ENCODE measurements at regions not wholly inside any gene's neighbourhood (a gene's known extent, or its start where the extent isn't known, plus 50 kb on each side); places are given as distances from the start of the nearest gene placed in this dataset.
A peak's percentile ranks its signal among the peaks of the same experiment; 100 is the strongest.
"Not testable (repeated sequence)": the region's sequence is repeated elsewhere in the genome, so short reads cannot be mapped to it uniquely, and the experiment has no call there.

DNA sequence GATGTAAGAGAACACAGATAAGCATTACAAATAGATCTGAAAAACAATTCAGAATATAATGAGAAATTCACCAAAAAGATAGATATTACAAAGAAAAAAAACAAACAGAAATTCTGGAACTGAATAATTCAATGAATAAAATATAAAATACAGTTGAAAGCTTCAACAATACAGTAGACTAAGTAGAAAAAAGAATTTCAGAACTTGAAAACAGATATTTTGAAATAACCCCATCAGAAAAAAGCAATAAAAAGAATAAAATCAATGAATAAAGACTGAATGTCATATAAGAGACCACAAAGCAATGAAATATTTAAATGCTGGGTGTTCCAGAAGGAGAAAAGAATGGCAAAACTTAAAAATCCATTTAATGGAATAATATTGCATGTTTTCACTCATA is 611.4 kb upstream of the GHITM start:
- DNase-seq, result no peak

DNA sequence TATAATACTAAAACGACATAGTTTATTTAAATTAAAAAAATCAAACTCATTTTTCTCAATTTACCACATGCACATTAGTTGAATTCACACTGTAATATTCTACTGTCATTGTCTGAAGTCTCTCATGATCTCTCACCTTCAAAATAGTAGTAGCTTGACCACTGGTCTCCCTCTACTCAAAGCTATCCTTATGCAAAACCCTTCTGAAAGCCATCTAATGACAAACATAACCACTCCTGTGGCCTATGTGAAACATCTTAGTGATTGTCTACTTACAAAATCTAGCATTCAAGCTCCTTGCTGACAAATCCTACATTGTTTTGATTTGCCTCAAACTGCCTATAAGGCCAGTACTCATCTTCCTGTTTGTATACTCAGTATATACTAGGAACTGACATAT is 606.0 kb upstream of the GHITM start:
- DNase-seq, result no peak

DNA sequence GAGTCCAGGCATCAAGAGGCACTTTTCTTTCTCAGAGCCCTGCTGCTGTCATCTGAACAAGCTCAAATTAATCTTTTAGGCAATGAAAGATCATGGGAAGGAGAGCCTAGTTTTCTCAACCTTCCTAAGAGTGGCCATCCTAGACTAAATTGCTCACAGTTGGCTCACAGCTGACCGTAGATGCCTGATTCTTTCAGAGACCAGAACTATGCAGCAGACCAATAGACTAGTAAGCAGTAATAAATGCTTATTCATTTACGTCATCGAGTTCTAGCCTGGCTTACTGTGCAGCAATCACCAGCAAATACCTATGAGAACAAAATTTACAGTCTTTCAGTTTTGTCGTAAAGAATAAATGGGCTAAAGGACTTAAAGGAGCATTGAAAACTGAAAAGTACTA is 602.9 kb upstream of the GHITM start:
- DNase-seq, result no peak

DNA sequence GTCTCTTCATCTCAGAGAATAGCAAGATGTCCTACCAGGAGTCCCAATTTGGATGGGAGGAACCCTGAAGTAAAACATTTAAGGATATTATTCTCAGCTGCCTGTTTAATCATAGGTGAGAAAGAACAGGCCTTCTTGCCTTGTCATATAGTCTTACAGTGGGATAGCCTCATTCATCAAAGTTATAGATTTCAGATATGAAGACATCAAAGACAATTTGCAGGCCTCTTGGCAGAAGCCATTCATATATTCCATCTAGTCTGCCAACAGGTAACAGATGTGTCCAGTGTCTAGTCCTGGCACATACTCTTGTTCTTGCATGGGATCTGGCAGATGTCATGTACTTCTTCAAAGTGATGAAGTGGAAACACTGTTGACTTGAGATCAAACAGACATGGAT is 601.3 kb upstream of the GHITM start:
- DNase-seq, result no peak

DNA sequence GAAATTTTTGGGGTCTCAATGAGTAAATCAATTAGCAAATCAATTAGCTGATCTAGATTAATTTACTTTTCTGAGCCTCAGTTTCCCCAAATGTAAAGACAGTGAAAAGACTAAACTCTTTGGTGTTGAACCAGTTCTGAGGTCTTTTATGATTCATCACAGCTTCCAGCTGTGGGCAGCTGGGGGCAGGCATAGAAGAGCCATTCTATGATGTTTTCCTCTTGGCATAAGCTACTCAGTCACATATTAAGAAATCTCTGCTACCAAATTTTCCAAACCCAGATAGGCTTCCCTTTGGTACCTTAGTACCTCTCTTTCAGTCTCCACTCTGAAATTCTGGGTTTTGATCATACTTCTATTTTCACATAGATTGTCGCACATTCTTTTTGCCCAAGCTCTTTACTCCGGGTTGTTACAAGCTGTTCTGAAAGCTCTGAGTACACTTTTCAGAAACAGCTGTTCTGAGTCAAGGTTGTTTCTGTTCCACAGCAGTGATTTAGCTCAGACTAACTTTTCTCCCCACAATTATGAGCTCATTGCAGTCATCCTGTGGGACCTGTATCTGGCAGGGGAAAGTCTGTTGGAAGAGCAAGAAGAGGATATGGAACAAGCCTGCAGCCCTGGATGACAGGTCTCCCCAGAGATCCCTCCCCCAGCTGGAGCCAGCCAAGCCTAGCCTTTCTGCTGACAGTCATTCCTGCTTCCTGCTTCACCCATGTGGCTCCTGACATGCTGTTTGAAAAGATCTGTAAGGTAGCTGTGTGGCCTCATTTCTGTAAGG is 599.6 kb upstream of the GHITM start:
- no peak for DNase-seq

- DNase-seq, result no peak
These were observed 598.3 kb upstream of the GHITM start for GRCh38 chr10:83541046-83541445.

GRCh38 chr10:83542774-83543411 is 596.4 kb upstream of the GHITM start:
- DNase-seq, result peak; percentile 82 to 85

DNA sequence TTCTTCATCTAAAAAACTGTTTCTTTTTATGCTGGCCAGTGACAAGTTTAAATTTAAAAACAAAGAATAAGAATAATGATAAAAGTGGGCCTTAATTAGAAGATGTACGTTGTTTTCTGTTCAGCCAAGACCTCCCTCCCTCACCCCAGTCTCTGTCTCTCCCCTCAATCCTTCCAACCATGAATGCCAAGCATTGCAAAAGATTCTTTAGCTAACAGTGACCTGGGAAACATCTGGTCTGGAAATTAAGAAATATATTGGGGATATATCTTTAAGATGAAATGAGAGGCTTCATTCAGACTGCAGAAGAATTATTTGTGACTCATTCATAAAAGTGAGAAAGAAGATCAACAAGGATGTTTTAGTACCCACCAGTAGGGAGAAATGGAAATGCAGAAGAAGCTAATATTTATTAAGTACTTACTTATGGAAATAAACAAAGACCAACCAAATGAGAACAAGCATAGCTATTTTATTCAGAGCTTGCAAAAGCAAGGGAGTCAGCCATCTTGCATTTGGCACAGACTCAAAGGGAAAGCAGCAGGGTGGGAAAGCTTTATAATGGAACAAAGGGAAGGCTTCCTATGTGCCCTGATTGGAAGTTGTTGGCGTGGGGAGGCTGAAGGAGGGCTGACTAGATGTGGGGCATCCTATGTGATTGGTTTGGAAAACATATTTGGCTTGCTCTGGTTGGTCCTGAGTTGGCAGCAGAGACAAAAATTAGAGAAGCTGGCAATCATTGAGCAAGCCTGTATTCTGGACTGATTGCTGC is 595.4 kb upstream of the GHITM start:
- no peak for DNase-seq

- peak; percentile 57 to 77 for DNase-seq
These were observed 593.4 kb upstream of the GHITM start for GRCh38 chr10:83545901-83546391.

- not testable (repeated sequence) for DNase-seq
These were observed 588.1 kb upstream of the GHITM start for GRCh38 chr10:83551190-83551589.

GRCh38 chr10:83553366-83553765 is 585.9 kb upstream of the GHITM start:
- no peak for DNase-seq

DNA sequence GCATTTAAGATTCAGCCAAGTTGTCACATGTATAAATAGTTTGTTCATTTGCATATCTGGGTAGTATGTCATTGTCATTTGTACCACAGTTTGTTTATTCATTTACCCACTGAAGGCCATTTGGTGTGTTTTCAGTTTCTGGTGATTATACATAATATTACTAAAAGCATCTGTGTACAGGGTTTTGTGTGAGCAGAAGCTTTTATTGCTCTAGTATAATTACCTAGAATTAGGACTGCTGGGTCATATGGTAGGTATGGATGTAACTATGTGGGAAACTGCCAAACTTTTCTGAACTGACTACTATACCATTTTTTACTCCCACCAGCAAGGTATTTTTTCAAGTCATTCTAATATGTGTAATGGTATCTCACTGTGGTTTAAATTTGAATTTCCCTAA is 584.0 kb upstream of the GHITM start:
- no peak for DNase-seq

GRCh38 chr10:83562381-83562780 is 576.9 kb upstream of the GHITM start:
- no peak for DNase-seq

- DNase-seq, result no peak
These were observed 574.3 kb upstream of the GHITM start for GRCh38 chr10:83564889-83565588.

- DNase-seq, result no peak
These were observed 567.3 kb upstream of the GHITM start for GRCh38 chr10:83572036-83572435.

DNA sequence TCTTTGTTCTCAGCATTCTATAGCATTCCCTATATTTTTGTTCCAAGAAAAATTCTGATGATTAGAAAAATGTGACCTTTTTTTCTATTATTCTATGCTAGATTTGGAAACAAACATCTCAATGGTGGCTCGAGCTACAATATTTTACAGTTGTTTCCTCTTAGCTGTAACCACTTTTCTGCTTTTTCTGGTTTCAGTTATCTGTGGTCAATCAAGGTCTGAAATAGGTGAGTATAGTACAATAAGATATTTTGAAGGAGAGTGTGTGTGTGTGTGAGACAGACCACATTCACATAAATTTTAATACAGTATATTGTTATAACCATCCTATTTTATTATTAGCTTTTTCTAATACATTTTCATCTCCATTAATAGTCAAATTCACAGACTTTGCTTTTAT is 564.5 kb upstream of the GHITM start:
- DNase-seq, result no peak

GRCh38 chr10:83577421-83577820 is 561.9 kb upstream of the GHITM start:
- no peak for DNase-seq

GRCh38 chr10:83580373-83581012 is 558.8 kb upstream of the GHITM start:
- no peak for DNase-seq

- DNase-seq, result no peak
These were observed 556.8 kb upstream of the GHITM start for GRCh38 chr10:83582407-83583095.

DNA sequence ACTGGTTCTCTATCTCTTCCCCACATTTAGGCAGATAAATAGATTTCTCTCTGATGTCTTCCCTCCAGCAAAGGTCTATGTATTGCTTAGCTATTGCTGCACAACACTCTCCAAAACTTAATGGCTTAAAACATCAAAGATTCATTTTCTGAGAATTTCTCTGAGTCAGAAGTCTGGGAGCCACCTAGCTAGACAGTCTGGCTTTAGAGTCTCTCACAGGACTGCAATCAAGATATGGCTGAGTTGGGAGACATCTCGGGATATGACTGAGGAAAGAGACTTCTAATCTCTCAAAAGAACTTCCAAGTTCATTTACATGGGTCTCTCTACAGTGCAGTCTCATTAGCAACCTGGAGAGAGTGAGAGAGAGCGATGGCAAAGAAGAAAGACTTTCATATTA is 553.6 kb upstream of the GHITM start:
- DNase-seq, result no peak

- DNase-seq, result no peak
These were observed 546.9 kb upstream of the GHITM start for GRCh38 chr10:83592337-83592935.

DNA sequence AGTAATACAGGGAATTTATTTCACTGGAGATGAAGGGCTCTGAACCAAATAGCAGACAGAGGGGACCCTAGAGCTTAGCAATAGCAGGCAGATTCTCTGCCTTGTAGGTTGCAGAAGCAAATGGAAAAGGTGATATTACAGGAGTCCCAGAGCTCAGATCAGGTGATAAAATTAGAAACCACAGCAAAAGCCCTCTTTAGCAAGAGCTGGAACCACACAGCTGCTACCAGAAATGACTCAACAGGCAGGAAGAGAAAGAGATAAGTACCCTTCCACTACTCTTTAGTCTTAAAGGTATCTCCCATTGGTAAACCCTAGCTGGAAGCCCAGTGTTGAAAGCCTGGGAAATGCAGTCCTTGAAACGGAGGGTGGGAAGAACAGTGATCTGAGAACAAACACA is 535.6 kb upstream of the GHITM start:
- DNase-seq, result no peak

Measured in NCI-H526 (cell line).